C4-2B (cell line): ENCODE measurements at regions not wholly inside any gene's neighbourhood (a gene's known extent, or its start where the extent isn't known, plus 50 kb on each side); places are given as distances from the start of the nearest gene placed in this dataset.

Experiments
- H3K27ac ChIP-seq: fragments of 450-650 bp; 2 replicates; pipeline ENCODE4 v1.5.1; 2017
- ZFX ChIP-seq: fragments of 450-650 bp; IDR thresholded peaks from 2 replicates; pipeline ENCODE4 v1.6.1; 2017
- TF ChIP-seq, protein P1 (sequence below): fragments of 450-650 bp; conservative IDR thresholded peaks from 2 replicates; pipeline ENCODE4 v1.5.1; 2017; ENCODE audit warnings: mild to moderate bottlenecking

- H3K27ac ChIP-seq: no peak overlapping the region
- TF ChIP-seq ZFX: no peak
- TF ChIP-seq, protein P1, sequence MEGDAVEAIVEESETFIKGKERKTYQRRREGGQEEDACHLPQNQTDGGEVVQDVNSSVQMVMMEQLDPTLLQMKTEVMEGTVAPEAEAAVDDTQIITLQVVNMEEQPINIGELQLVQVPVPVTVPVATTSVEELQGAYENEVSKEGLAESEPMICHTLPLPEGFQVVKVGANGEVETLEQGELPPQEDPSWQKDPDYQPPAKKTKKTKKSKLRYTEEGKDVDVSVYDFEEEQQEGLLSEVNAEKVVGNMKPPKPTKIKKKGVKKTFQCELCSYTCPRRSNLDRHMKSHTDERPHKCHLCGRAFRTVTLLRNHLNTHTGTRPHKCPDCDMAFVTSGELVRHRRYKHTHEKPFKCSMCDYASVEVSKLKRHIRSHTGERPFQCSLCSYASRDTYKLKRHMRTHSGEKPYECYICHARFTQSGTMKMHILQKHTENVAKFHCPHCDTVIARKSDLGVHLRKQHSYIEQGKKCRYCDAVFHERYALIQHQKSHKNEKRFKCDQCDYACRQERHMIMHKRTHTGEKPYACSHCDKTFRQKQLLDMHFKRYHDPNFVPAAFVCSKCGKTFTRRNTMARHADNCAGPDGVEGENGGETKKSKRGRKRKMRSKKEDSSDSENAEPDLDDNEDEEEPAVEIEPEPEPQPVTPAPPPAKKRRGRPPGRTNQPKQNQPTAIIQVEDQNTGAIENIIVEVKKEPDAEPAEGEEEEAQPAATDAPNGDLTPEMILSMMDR: no peak
Measured at GRCh38 chr14:71688576-71688975, 243.7 kb upstream of the RGS6 start.

GRCh38 chr14:71690478-71690877 is 241.8 kb upstream of the RGS6 start:
- TF ChIP-seq ZFX: no peak
- TF ChIP-seq, protein P1: no peak
- H3K27ac ChIP-seq: no peak overlapping the region; the same call in 1 of the 2 replicates

DNA sequence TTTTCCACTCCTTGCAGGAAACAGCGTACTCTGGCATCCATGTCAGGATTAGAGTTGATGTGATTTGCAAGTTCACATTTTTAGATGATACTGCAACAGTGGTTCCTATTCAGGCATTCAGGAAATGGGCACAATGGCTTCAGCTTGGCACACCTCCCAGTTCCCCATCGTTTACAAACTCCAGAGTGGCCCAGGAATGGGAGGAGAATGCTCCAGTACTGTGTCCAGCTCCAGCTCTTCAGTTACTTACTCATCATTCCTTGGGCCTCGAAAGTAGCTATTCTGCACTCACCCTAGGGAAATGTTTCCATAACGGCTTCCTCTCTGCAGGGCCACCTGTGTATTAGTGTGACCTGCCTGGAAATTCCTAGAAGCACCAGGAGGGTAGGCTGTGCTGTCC is 239.7 kb upstream of the RGS6 start:
- TF ChIP-seq, protein P1: no peak
- no peak for TF ChIP-seq ZFX
- H3K27ac ChIP-seq: no peak overlapping the region

- no peak overlapping the region for H3K27ac ChIP-seq
- TF ChIP-seq, protein P1: no peak
- no peak for TF ChIP-seq ZFX
Measured at GRCh38 chr14:71693381-71693780, 238.8 kb upstream of the RGS6 start.

GRCh38 chr14:71694591-71695530 is 237.4 kb upstream of the RGS6 start:
- H3K27ac ChIP-seq: no peak overlapping the region
- no peak for TF ChIP-seq ZFX
- TF ChIP-seq, protein P1: no peak

DNA sequence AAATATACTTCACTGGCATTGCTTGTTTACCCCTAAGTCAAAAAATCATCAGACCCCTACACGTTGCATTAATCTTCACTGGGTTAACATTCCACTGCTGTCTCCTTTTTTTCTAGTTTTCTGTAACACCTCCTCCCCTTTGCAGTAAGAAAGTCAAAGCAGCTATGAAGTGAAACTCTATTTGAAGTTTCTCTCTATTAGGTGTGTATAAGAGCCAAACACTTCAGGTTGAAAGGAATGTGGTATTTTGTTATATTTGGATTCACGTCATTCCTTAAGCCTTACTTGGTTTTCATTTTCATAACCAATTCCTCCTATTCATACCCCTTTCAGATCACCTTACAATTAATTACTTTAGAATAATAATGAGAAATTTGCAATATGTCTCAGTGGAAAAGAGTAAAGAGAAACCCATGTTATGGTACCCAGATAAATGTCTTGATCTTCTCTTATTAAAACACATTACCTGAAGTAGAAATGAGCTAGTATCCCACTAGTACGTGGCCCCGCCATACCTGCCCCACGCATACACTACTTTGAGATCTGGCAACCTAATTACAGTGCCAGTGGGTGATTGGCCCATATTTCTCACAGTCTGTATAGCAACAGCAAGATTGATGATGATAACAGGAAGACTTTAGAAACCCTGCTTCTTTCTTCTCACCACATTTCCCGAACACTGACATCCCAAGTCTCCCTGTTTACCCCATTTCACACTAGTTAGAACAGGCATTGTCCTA is 236.4 kb upstream of the RGS6 start:
- no peak overlapping the region for H3K27ac ChIP-seq
- TF ChIP-seq, protein P1: no peak
- no peak for TF ChIP-seq ZFX

DNA sequence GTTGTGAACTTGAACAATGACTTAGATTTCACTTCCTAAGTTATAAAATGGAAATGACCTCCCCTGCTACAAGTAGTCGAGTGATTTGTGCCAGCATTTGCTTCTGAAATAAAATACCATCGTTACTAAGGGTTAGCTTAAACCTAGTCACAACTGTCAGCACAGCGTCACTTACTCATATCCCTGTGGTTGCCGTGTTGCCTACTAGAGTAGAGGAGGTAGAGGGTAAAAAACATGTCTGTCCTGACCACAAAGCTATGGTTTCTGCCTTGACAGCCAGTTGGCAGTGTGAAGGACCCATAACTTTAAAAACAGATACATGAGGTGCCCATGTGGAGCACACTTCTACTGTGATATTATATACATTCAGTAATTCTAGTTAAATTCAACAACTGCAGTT is 234.2 kb upstream of the RGS6 start:
- no peak overlapping the region for H3K27ac ChIP-seq
- TF ChIP-seq, protein P1: no peak
- no peak for TF ChIP-seq ZFX
